Thyroid gland (tissue), 4 donors: ENCODE measurements at regions not wholly inside any gene's neighbourhood (a gene's known extent, or its start where the extent isn't known, plus 50 kb on each side); places are given as distances from the start of the nearest gene placed in this dataset.

Source experiments
- DNase-seq, 2 donors: peaks; one replicate each; pipeline ENCODE4 v3.0.0-alpha.2; 2019
- H3K27ac ChIP-seq, 3 donors: fragments of 200-600 bp; sonication (generic); 1 replicate in 2 of 3; 2 replicates in 1 of 3; pipeline ENCODE4 v1.5.1; 2016 to 2019; ENCODE audit warnings: mild to moderate bottlenecking in 1 of 3, moderate library complexity in 1 of 3
- H3K27me3 ChIP-seq: fragments of 200-600 bp; sonication (generic); one replicate; pipeline ENCODE4 v1.5.1; 2019
- H3K36me3 ChIP-seq, 2 donors: fragments of 200-600 bp; sonication (generic); one replicate each; pipeline ENCODE4 v1.5.1; 2016 to 2019
- H3K4me1 ChIP-seq, 2 donors: fragments of 200-600 bp; sonication (generic); one replicate each; pipeline ENCODE4 v1.5.1; 2017 to 2019
- H3K4me3 ChIP-seq, 3 donors: fragments of 200-600 bp; sonication (generic); replicated peaks in 1 of 3; 1 replicate in 2 of 3; 2 replicates in 1 of 3; pipeline ENCODE4 v1.5.1; 2016; ENCODE audit warnings: mild to moderate bottlenecking in 1 of 3
- H3K9me3 ChIP-seq: fragments of 200-600 bp; sonication (generic); one replicate; pipeline ENCODE4 v1.5.1; 2017
- CTCF ChIP-seq, 6 experiments: fragments of 200-600 bp in 3 of 6; fragments of 450-650 bp in 3 of 6; sonication (generic) in 3 of 6; IDR thresholded peaks; one replicate each; pipeline ENCODE4 v1.5.1; 2016 to 2019; ENCODE audit warnings: antibody characterized with exemption in 6 of 6, mild to moderate bottlenecking in 2 of 6, inconsistent platforms in 1 of 6, moderate library complexity in 1 of 6
- POLR2A ChIP-seq, 2 donors: fragments of 450-650 bp; IDR thresholded peaks; one replicate each; pipeline ENCODE4 v1.6.1; 2017; ENCODE audit warnings: antibody characterized with exemption in 2 of 2, mild to moderate bottlenecking in 2 of 2, moderate library complexity in 1 of 2
- WGBS, 2 donors: methylation state at CpG; one replicate each; pipeline ENCODE4 v1.1.5; 2017; 5-methylcytosine and 5-hydroxymethylcytosine counted together
- intact Hi-C: fragments of 100-400 bp; cut with DNase I; formaldehyde crosslinking; loops from one replicate; pipeline ENCODE4 v1.15.1; 2023

GRCh38 chr3:186421946-186422345, 59.9 kb upstream of the DGKG start:
- no peaks in the 10 kb centered on the region for H3K9me3 ChIP-seq
- H3K27me3 ChIP-seq, result no peaks in the 10 kb centered on the region
- H3K4me3 ChIP-seq, result no peak overlapping the region
- no peak for DNase-seq
- TF ChIP-seq CTCF (IDR thresholded peaks at IDR 0.05) (no peak), POLR2A (IDR thresholded peaks at IDR 0.05) (no peak)
- no peak overlapping the region for H3K27ac ChIP-seq
- intact Hi-C loops, result no loop called here
- peaks cover 14 to 28% of the 10 kb centered on the region in 2 donors for H3K4me1 ChIP-seq
- H3K36me3 ChIP-seq, result no peaks in the 10 kb centered on the region

- no peaks in the 10 kb centered on the region for H3K27me3 ChIP-seq
- 64 to 77% methylated on average over 6 of the region's 6 CpGs for WGBS, 2 donors
- H3K27ac ChIP-seq, result no peak overlapping the region
- intact Hi-C loops, result no loop called here
- H3K4me3 ChIP-seq, result no peak overlapping the region
- DNase-seq, result peak in 1 of 2 donors; percentile 47
- no peaks in the 10 kb centered on the region for H3K9me3 ChIP-seq
- peaks cover 12 to 23% of the 10 kb centered on the region in 2 donors for H3K4me1 ChIP-seq
- no peak for TF ChIP-seq POLR2A (IDR thresholded peaks at IDR 0.05)
- TF ChIP-seq CTCF (IDR thresholded peaks at IDR 0.05), result no peak
- H3K36me3 ChIP-seq, result no peaks in the 10 kb centered on the region
Observed at GRCh38 chr3:186418671-186419145, 56.7 kb upstream of the DGKG start.

- Histone ChIP-seq H3K4me1 (peaks cover 20 to 30% of the 10 kb centered on the region in 2 donors), H3K27me3 (no peaks in the 10 kb centered on the region), H3K27ac (no peak overlapping the region), H3K9me3 (no peaks in the 10 kb centered on the region), H3K36me3 (no peaks in the 10 kb centered on the region), H3K4me3 (no peak overlapping the region)
- 57 to 79% methylated on average over 2 of the region's 2 CpGs for WGBS, 2 donors
- no peak for DNase-seq
- intact Hi-C loops, result no loop called here
- no peak for TF ChIP-seq CTCF (IDR thresholded peaks at IDR 0.05)
- no peak for TF ChIP-seq POLR2A (IDR thresholded peaks at IDR 0.05)
Observed at GRCh38 chr3:186417791-186418190, 55.8 kb upstream of the DGKG start.

- TF ChIP-seq CTCF (IDR thresholded peaks at IDR 0.05) (no peak), POLR2A (IDR thresholded peaks at IDR 0.05) (peak in 1 of 2 donors; percentile 38)
- H3K4me3 ChIP-seq, result no peak overlapping the region
- 40 to 54% methylated on average over 4 of the region's 4 CpGs for WGBS, 2 donors
- no peaks in the 10 kb centered on the region for H3K27me3 ChIP-seq
- intact Hi-C loops, result no loop called here
- H3K4me1 ChIP-seq, result peaks cover 35 to 59% of the 10 kb centered on the region in 2 donors
- H3K27ac ChIP-seq, result peak overlapping the region; percentile 93 to 99 (median 94)
- H3K36me3 ChIP-seq, result no peaks in the 10 kb centered on the region
- DNase-seq, result peak; percentile 75 to 83
- H3K9me3 ChIP-seq, result no peaks in the 10 kb centered on the region
Observed at GRCh38 chr3:186414735-186415419, 52.8 kb upstream of the DGKG start.

- DNase-seq, result peak; percentile 99 to 100
- intact Hi-C loops, result no loop called here
- WGBS, 2 donors, result 5 to 8% methylated on average over 22 of the region's 22 CpGs
- Histone ChIP-seq H3K4me1 (peaks cover 35 to 67% of the 10 kb centered on the region in 2 donors), H3K27me3 (no peaks in the 10 kb centered on the region), H3K36me3 (no peaks in the 10 kb centered on the region), H3K27ac (peak overlapping the region; percentile 93 to 99 (median 94)), H3K9me3 (no peaks in the 10 kb centered on the region), H3K4me3 (no peak overlapping the region)
- TF ChIP-seq POLR2A (IDR thresholded peaks at IDR 0.05) (peak in 1 of 2 donors; percentile 85), CTCF (IDR thresholded peaks at IDR 0.05) (peak in 1 of 6 experiments; percentile 2)
Observed at GRCh38 chr3:186413615-186414415, 51.8 kb upstream of the DGKG start.
